NCI-H1105 treated with DMSO at 0.1 percent for 48 hours (cell line): ENCODE measurements at regions not wholly inside any gene's neighbourhood (a gene's known extent, or its start where the extent isn't known, plus 50 kb on each side); places are given as distances from the start of the nearest gene placed in this dataset.
"Not testable (repeated sequence)": the region's sequence is repeated elsewhere in the genome, so short reads cannot be mapped to it uniquely, and the experiment has no call there.

Experiments used
- DNase-seq: peaks from one replicate; lab custom pipeline; 2025; lab: John Stamatoyannopoulos, UW

GRCh38 chr2:6139142-6139541, 447.0 kb downstream of the SOX11 start:
- DNase-seq: no peak

- DNase-seq: no peak
Measured at GRCh38 chr2:6139916-6140315, 447.7 kb downstream of the SOX11 start.

- no peak for DNase-seq
Measured at GRCh38 chr2:6140509-6140908, 448.3 kb downstream of the SOX11 start.

- DNase-seq: no peak
Measured at GRCh38 chr2:6143812-6144211, 451.6 kb downstream of the SOX11 start.

- DNase-seq: not testable (repeated sequence)
Measured at GRCh38 chr2:6147215-6147614, 455.0 kb downstream of the SOX11 start.

GRCh38 chr2:6148882-6149281, 456.7 kb downstream of the SOX11 start:
- DNase-seq: no peak

GRCh38 chr2:6159606-6160005, 467.4 kb downstream of the SOX11 start:
- no peak for DNase-seq

- DNase-seq: no peak
Measured at GRCh38 chr2:6163932-6164331, 471.7 kb downstream of the SOX11 start.

- no peak for DNase-seq
Measured at GRCh38 chr2:6164986-6165747, 473.0 kb downstream of the SOX11 start.

- DNase-seq: no peak
Measured at GRCh38 chr2:6167592-6168138, 475.5 kb downstream of the SOX11 start.

GRCh38 chr2:6168485-6168884, 476.3 kb downstream of the SOX11 start:
- no peak for DNase-seq

- DNase-seq: no peak
Measured at GRCh38 chr2:6171294-6171693, 479.1 kb downstream of the SOX11 start.

- no peak for DNase-seq
Measured at GRCh38 chr2:6177811-6178210, 485.6 kb downstream of the SOX11 start.

- peak; percentile 0 for DNase-seq
Measured at GRCh38 chr2:6181525-6181924, 489.3 kb downstream of the SOX11 start.

GRCh38 chr2:6181926-6182325, 489.7 kb downstream of the SOX11 start:
- DNase-seq: peak; percentile 4

- no peak for DNase-seq
Measured at GRCh38 chr2:6183226-6183625, 491.0 kb downstream of the SOX11 start.

GRCh38 chr2:6184532-6185292, 492.5 kb downstream of the SOX11 start:
- no peak for DNase-seq

- DNase-seq: no peak
Measured at GRCh38 chr2:6186332-6187151, 494.4 kb downstream of the SOX11 start.

- no peak for DNase-seq
Measured at GRCh38 chr2:6196449-6196848, 504.3 kb downstream of the SOX11 start.

- DNase-seq: not testable (repeated sequence)
Measured at GRCh38 chr2:6198370-6198919, 506.3 kb downstream of the SOX11 start.

- no peak for DNase-seq
Measured at GRCh38 chr2:6202756-6203155, 510.6 kb downstream of the SOX11 start.
